GM12891 (cell line): ENCODE measurements at regions not wholly inside any gene's neighbourhood (a gene's known extent, or its start where the extent isn't known, plus 50 kb on each side); places are given as distances from the start of the nearest gene placed in this dataset.

ENCODE experiments used
- DNase-seq: peaks from one replicate; pipeline ENCODE4 v3.0.0; 2011; ENCODE audit warnings: low spot score; ENCODE audit not compliant: insufficient read length
- FAIRE-seq: peaks from 2 replicates; lab custom pipeline; 2011; peaks lifted over from hg19 to GRCh38; lab: Jason Lieb, UNC
- PAX5 ChIP-seq: IDR thresholded peaks from 2 replicates; pipeline ENCODE4 v1.6.1; 2011; ENCODE audit warnings: low read length, moderate library complexity, mild to moderate bottlenecking; ENCODE audit not compliant: insufficient read depth, severe bottlenecking
- POLR2A ChIP-seq: IDR thresholded peaks from 2 replicates; pipeline ENCODE4 v1.6.1; 2011; ENCODE audit warnings: low read depth, low read length, control low read depth
- POLR2AphosphoS5 ChIP-seq: IDR thresholded peaks from 2 replicates; pipeline ENCODE4 v1.6.1; 2011; ENCODE audit warnings: low read depth, low read length, control low read depth
- POU2F2 ChIP-seq: IDR thresholded peaks from 2 replicates; pipeline ENCODE4 v1.6.1; 2011; ENCODE audit warnings: low read depth, mild to moderate bottlenecking, control low read depth, low read length, moderate library complexity
- SPI1 ChIP-seq: IDR thresholded peaks from 2 replicates; pipeline ENCODE4 v1.6.1; 2011; ENCODE audit warnings: low read depth, low read length, control low read depth
- TAF1 ChIP-seq: IDR thresholded peaks from 2 replicates; pipeline ENCODE4 v1.6.1; 2011; ENCODE audit warnings: low read depth, low read length, control low read depth

- no peak for FAIRE-seq
- TF ChIP-seq TAF1: no peak
- TF ChIP-seq POLR2AphosphoS5: no peak
- no peak for TF ChIP-seq POU2F2
- TF ChIP-seq SPI1: no peak
- TF ChIP-seq POLR2A: no peak
- no peak for TF ChIP-seq PAX5
- no peak for DNase-seq
Observed at GRCh38 chr1:13943055-13943454, 243.1 kb downstream of the PRDM2 start.

GRCh38 chr1:13945856-13946255 is 245.9 kb downstream of the PRDM2 start:
- TF ChIP-seq POU2F2 (no peak), TAF1 (no peak), POLR2AphosphoS5 (no peak), POLR2A (no peak), PAX5 (no peak), SPI1 (no peak)
- FAIRE-seq: no peak

GRCh38 chr1:13947658-13948057 is 247.7 kb downstream of the PRDM2 start:
- TF ChIP-seq POU2F2 (no peak), SPI1 (no peak), PAX5 (no peak), POLR2AphosphoS5 (no peak), TAF1 (no peak), POLR2A (no peak)
- no peak for DNase-seq
- no peak for FAIRE-seq

More at GRCh38 chr1:13945856-13946255, 245.9 kb downstream of the PRDM2 start:
- DNase-seq: no peak

- DNase-seq (no peak), FAIRE-seq (no peak)
- TF ChIP-seq POLR2A: no peak
- no peak for TF ChIP-seq SPI1
- no peak for TF ChIP-seq TAF1
- TF ChIP-seq POU2F2: no peak
- no peak for TF ChIP-seq POLR2AphosphoS5
- no peak for TF ChIP-seq PAX5
Observed at GRCh38 chr1:13948396-13948795, 248.4 kb downstream of the PRDM2 start.

GRCh38 chr1:13948888-13949391 is 249.0 kb downstream of the PRDM2 start:
- TF ChIP-seq PAX5 (no peak), POLR2A (no peak), POU2F2 (no peak), POLR2AphosphoS5 (no peak), SPI1 (no peak), TAF1 (no peak)
- FAIRE-seq (no peak), DNase-seq (no peak)

GRCh38 chr1:13949546-13949945 is 249.6 kb downstream of the PRDM2 start:
- no peak for DNase-seq
- TF ChIP-seq POU2F2 (no peak), PAX5 (no peak), POLR2AphosphoS5 (no peak), SPI1 (no peak), TAF1 (no peak), POLR2A (no peak)
- FAIRE-seq: no peak

- FAIRE-seq: no peak
- TF ChIP-seq TAF1 (no peak), POLR2AphosphoS5 (no peak), SPI1 (no peak), POU2F2 (no peak), POLR2A (no peak), PAX5 (no peak)
- DNase-seq: no peak
Observed at GRCh38 chr1:13950637-13951036, 250.6 kb downstream of the PRDM2 start.

GRCh38 chr1:13951793-13952751 is 252.1 kb downstream of the PRDM2 start:
- TF ChIP-seq POLR2A (no peak), POU2F2 (no peak), SPI1 (no peak), POLR2AphosphoS5 (no peak)
- DNase-seq: no peak
- no peak for FAIRE-seq

- no peak for TF ChIP-seq POLR2AphosphoS5
- TF ChIP-seq TAF1: no peak
- no peak for TF ChIP-seq SPI1
- no peak for TF ChIP-seq POU2F2
- no peak for TF ChIP-seq POLR2A
- no peak for TF ChIP-seq PAX5
- FAIRE-seq: no peak
Observed at GRCh38 chr1:13952985-13953384, 253.0 kb downstream of the PRDM2 start.

More at GRCh38 chr1:13952985-13953384, 253.0 kb downstream of the PRDM2 start:
- no peak for DNase-seq
